Mammary epithelial cell (primary cell): ENCODE measurements at regions not wholly inside any gene's neighbourhood (a gene's known extent, or its start where the extent isn't known, plus 50 kb on each side); places are given as distances from the start of the nearest gene placed in this dataset.

Experiments used
- EZH2 ChIP-seq: IDR thresholded peaks from 2 replicates; pipeline ENCODE4 v1.6.1; 2012; ENCODE audit warnings: low read length, inconsistent platforms, borderline replicate concordance
- TF ChIP-seq, protein P1 (sequence below), 2 donors: IDR thresholded peaks in 1 of 2; conservative IDR thresholded peaks in 1 of 2; 2 replicates each; pipeline ENCODE4 v1.5.1; 2011 to 2012; ENCODE audit warnings: inconsistent platforms in 2 of 2, low read length in 2 of 2, mild to moderate bottlenecking in 2 of 2, control low read depth in 1 of 2, low read depth in 1 of 2; ENCODE audit not compliant: insufficient read depth in 1 of 2; ENCODE audit errors: extremely low read depth in 1 of 2

DNA sequence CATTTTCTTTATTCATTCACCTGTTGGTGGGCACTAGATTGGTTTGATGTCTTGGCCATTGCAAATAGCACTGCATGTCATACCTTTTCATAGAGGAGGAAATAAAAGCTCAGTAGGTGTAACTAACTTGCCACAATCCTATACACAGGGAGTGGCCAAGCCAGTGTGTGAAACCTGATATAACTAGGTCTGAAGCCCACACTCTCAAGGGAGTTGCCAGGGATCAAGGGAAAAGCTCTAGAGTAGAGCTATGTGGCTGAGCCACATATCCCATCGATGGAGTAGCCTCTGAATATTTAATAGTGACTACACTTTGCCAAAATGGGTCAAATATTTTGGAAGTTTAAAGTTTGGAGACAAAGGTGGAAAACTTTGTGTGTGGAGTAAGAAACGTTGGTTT lies 66.1 kb upstream of the TSHZ3 start:
- TF ChIP-seq, protein P1, sequence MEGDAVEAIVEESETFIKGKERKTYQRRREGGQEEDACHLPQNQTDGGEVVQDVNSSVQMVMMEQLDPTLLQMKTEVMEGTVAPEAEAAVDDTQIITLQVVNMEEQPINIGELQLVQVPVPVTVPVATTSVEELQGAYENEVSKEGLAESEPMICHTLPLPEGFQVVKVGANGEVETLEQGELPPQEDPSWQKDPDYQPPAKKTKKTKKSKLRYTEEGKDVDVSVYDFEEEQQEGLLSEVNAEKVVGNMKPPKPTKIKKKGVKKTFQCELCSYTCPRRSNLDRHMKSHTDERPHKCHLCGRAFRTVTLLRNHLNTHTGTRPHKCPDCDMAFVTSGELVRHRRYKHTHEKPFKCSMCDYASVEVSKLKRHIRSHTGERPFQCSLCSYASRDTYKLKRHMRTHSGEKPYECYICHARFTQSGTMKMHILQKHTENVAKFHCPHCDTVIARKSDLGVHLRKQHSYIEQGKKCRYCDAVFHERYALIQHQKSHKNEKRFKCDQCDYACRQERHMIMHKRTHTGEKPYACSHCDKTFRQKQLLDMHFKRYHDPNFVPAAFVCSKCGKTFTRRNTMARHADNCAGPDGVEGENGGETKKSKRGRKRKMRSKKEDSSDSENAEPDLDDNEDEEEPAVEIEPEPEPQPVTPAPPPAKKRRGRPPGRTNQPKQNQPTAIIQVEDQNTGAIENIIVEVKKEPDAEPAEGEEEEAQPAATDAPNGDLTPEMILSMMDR (conservative IDR thresholded peaks at IDR 0.05 in 1 of 2, IDR thresholded peaks at IDR 0.05 in 1 of 2; ENCODE audit: extremely low read depth in 1 of 2, insufficient read depth in 1 of 2, low read depth in 1 of 2, low read length in 2 of 2), result no peak
- no peak for TF ChIP-seq EZH2
